DMS 273 (cell line): ENCODE measurements at regions not wholly inside any gene's neighbourhood (a gene's known extent, or its start where the extent isn't known, plus 50 kb on each side); places are given as distances from the start of the nearest gene placed in this dataset.

Source experiments
- DNase-seq: peaks from one replicate; lab custom pipeline; 2025; ENCODE audit not compliant: unreplicated experiment; lab: John Stamatoyannopoulos, UW

DNA sequence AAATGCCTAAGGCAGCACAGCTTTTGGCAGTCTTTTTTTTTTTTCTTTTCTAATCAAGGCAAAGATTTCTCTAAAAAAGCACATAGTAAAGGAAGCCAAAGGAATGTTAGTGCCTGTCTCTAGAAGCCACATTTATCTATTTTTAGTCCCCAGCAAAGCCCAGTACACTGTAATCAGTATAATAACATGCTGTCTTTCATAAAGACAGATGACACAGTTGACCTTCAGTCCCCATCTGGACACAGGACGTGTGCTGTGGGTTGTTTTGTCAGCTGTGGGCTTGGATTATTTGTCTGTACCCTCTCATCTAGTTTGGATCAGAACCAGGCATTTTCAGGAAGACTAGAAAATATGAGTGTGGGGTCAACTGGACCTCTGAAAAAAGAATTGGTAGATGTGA is 110.4 kb upstream of the CTNNB1 start:
- DNase-seq: no peak

DNA sequence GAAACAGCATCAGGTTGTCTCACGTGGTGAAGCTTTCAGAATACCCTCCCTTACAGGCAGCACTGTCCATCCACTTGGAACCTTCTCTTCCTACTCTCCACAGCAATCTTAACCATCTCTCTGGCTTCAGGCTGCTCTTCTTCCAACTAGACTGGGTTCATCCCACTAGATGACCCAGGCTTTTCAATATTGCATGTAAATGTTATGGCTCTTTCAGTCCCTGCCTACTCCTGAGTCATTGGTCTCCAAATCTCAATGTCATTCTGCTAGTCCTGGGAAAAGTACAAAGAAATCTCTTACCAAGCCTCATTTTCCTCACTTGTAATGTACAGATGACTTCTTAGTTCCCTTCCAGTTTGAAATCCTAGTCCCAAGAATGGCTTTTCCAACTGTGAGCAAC is 109.7 kb upstream of the CTNNB1 start:
- no peak for DNase-seq

DNA sequence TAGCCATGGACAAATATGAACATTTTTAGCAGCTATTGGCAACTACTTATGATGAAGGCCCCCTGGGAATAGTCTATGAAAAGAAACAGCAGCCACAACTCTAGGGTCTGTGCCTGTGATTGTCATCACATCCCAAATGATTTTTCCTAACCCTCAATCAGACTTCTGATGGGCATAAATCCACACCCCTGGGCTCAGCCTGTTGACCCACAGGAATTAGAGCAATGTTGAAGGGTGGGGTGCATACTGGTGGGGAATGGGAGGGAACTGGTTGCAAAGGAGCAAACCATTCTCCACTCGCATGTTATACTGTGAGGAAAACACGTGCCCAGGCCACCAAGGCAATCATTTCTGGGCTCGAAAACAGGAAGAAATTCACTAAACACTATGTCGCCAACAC is 106.5 kb upstream of the CTNNB1 start:
- no peak for DNase-seq

DNA sequence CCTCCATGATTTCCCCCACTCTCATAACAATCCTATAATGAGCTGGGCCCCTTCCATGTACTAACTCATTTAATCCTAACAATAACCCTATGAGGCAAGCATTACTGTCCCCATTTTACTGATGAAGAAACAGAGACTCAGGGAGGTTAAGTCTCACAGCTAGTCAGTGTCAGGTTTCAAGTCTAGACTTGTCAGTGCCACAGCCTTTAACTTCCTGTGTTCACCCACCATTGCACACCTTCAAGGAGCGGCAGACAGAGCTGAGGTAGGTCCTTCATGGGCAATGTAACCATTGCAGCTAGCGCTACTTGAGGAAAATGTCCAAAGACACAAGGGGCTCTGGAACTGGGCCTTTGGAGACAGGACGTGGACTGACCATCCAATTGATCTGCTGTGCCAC is 105.8 kb upstream of the CTNNB1 start:
- no peak for DNase-seq

DNA sequence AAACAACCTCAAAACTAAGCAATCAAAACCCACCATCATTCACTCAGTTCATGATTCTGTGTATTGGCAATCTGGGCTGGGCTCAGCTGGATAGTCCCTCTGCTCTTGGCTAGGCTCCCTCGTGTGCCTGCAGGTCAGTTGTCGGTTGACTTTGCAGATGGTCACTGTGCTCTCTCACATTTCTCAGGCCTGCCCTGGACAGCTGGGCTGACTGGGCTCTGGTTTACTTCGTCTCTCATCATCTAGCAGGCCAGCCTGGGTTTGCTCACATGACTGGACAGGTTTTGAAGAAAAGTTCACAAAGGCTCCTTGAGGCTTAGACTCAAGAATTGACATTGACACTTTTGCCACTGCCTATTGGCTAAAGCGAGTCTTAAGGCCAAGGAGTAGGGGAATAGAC is 105.0 kb upstream of the CTNNB1 start:
- DNase-seq: no peak

DNA sequence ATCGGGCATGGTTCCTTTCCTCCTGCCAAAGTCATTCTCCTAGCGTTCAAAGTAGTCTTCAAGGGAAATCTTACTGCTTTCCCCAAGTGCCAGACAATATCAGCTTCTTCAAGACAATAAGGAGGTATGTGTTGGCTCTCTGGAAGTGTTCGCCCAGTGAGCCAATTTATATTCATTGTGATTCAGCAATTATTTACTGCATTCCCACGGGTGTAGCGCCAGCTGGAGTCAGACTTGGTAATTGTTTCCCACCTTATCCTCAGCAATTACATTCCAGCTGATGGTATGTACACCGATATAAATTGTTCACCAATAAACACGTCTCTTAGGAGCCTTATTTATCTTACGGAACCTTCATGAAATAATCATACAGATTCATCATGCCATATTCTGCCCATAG is 103.6 kb upstream of the CTNNB1 start:
- peak; percentile 17 for DNase-seq

DNA sequence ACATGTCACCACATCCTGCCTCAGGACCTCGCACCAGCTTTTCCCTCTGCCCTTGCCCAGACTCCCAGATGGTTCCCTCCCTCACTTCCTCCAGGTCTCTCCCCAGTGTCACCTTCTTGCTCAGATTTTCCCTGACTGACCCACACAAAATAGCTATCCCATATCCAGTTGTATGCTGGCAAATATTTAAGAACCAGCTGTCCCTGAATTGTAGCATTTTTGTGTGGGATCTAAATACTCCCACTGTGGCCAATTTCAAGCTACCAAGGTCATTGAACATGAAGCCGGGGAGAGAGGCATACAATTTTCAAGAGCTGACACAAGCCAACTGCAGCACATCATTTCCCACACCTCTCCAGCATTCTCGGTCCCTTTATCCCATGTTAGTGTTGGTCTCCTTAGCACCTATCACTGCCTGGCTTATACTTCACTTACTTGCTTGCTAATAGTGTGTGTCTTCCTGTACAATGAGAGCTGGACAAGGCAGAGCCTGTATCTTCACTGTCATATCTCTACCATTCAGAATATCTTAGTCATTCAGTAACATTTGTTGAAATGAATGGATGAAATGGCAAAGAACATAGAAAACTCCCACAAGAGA is 101.3 kb upstream of the CTNNB1 start:
- no peak for DNase-seq

DNA sequence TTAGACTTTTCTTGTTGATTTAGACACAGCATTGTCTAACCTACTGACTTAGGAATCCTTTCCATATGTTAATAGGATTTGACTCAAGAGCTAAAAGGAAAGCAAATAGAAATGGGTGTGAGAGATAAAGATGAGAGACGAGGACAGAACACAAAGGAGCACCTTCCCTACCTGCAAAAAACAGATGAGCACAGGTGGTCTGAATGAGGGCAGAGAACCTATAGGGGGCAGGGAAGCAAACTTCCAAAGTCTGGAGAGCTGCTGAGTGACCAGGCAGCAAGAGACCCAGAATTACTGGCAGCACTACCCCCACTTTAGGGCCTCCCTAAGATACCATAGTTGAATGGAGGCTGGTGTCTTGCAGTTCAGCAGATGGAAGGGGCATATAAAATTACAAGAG is 98.1 kb upstream of the CTNNB1 start:
- DNase-seq: no peak

DNA sequence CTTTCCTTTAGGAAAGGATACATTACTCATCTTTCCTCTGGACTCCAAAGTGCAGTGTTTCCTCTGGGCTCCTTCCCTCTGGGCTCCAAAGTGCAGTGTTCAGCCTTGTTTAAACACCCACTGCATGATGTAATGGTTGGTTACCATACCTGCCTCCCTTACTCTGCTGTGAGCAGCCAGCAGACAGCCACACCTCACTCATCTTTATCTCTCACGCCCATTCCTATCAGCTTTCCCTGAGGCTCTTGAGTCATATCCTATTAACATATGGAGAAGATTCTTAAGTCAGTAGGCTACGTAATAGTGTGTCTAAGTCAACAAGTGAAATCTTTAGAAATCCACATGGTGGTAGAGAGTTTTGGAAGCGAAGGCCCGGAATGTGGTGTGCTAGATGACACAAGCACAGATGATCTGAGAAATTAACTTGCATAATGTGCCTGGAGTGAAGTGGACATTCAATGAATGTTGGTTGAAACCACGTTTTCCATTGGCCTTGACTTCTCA is 97.2 kb upstream of the CTNNB1 start:
- DNase-seq: no peak

DNA sequence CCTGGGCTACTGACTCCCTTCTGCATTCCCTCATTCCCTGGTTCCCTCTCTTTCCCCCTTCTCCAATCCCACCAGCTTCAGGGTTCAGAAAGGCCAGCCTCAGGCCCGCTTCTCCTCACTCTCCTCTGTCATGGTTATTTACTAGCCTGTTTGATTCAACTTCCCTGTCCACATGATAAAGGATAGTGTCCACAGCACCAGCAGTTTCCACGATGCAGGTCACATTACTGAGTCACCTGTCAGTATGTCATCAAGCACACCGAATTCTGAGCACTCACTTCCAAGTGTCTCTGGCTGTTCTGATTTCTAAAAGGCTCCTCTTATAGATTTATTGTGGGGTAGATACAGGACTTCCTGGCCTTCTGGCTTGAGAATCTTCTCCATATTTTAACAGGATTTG is 96.6 kb upstream of the CTNNB1 start:
- DNase-seq: no peak

DNA sequence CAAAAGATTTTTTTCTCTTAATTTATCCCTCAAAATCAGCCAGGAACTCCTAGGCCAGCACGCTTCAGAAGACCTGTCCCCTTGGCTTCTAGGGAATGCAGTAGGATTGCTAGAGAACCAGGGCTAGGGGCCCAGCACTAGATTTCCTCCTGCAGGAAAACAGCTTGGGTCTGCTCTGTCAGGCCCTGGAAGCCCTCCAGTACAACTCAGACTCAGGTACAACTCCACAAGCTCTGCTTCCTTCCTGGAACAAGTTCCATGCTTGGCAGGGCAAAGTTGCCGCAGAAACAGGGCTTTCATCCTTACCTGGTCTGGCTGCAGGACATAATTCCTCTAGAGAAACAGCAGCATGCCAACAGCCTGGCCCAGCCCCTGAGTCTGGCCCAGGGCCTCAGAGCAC is 96.1 kb upstream of the CTNNB1 start:
- DNase-seq: no peak

DNA sequence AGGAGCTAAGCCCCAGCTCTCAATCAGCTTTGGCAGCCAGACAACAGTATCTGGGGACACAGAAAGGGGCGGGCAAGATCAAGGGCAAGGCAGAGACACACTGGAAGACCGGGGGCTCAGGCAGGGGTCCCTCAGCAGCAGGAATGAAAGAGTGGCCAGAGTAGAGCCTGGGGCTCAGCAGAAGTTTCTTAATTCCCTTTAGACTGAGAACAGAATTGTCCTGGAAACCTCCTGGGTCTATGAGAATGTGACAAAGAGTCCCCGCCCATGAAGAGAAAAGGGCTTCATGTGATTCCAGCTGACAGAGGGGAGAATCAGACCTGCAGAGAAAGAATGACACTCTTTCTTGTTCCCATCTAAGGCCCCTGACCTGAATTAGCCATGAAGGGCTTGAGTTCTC is 95.2 kb upstream of the CTNNB1 start:
- no peak for DNase-seq

DNA sequence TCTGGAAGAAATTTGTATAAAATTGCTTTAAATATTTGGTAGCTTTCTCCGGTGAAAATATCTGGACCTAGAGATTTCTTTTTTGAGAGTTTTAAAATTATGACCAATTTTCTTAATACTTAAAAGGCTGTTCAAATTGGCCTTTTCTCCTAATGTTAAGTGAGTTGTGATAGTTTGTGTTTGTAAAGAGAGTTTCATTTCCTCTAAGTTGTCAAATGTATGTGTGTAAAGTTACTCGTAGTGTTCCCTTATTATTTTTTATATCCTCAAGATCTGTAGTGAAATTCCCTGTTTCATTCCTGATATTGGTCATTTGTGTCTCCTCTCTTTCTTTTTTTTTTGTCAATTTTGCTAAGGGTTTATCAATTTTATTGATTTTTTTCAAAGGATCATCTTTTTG is 92.6 kb upstream of the CTNNB1 start:
- DNase-seq: no peak

DNA sequence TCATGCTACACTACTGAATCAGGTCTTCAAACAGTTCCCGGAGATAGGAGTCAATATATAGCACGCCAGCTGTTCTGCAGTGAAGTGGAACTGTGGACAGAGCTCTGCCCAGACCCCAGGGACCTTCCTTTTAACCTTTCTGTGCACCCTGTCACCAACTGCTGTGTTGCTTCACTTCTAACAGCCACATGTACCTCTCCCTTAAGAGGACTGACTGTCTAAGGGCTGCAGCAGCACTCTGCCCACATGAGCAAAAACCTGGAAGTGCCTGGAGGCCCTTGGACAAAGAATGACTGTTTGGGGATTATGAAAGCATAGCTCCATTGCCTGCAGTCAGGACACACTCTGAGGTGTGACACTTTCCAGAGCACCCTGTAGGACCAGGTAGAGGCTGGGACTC is 88.3 kb upstream of the CTNNB1 start:
- DNase-seq: no peak

DNA sequence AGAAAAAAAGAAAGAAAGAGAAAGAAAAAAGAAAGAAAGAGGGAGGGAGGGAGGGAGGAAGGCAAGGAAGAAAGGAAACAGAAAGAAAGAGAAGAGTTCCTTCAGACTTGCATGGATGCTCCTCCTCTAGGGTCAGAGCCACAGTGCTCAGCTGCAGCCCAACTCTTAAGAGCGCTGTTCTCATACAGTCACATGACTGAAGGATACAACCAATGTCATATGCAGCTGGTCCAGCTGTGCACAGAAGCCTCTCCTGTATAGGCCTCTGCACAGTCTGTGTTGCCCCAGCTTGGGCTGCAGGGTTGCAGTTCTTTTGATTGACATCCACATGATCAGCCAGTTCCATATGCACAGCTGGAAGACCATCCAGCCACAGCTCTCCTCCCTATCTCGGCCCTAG is 86.8 kb upstream of the CTNNB1 start:
- no peak for DNase-seq

DNA sequence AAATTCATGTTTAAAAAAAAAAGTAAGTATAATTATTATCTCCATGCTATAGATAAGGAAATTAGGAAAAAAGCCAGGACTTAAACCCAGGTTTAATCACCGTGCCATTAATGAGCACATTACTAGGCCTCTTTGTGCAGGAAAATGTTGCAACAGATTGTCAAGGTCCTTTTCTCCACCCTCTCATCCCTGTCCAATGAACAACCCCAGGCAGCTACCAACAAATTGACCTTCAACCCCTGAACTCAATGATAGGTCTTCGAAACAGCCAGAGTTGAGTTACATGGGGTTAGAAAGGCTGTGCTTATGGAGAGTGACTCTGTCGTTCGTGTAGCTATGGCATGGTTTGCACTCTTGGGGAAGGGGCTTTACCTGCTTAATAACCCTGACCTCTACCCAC is 84.2 kb upstream of the CTNNB1 start:
- no peak for DNase-seq

DNA sequence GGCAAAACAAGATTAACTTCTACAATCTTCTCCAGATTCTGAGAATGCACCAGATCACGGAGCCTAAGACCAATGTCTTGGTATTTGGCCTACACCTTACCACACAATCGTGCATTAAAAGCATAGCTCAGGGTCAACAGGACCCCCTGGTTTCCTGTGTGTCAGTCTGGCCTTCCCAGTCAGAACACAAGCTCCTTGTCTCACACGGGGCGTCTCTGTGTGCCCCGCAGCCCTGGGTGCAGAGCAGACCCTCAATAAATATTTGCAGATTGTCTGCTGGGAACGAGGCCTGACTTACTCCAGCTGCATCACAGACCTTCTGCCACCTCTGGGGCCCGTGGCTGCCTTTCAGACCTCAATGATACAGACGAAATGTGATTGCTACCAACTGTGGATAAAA is 82.5 kb upstream of the CTNNB1 start:
- DNase-seq: no peak

DNA sequence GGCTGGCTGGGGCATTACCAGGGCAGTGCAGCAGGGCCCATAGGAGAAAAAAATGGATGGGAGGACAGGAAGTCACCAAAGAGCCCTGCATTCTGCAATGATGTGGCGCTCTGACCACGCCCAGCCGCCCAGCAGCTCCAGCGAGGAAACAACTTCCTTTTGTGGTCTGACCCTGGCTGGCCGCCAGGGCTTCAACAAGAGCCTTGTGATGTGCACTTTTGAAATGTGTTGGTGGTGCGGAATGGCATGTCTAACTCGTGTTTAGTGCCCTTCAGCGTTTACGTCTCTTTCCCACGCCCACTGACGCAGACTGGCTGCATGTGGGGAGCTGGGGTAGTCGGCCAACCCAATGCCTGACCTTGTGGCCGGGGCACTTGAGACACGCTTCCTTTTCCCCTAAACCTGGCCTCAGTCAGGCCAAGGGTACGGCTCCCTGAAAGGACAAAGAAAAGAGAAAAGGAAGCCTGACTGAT is 81.9 kb upstream of the CTNNB1 start:
- peak; percentile 17 for DNase-seq

DNA sequence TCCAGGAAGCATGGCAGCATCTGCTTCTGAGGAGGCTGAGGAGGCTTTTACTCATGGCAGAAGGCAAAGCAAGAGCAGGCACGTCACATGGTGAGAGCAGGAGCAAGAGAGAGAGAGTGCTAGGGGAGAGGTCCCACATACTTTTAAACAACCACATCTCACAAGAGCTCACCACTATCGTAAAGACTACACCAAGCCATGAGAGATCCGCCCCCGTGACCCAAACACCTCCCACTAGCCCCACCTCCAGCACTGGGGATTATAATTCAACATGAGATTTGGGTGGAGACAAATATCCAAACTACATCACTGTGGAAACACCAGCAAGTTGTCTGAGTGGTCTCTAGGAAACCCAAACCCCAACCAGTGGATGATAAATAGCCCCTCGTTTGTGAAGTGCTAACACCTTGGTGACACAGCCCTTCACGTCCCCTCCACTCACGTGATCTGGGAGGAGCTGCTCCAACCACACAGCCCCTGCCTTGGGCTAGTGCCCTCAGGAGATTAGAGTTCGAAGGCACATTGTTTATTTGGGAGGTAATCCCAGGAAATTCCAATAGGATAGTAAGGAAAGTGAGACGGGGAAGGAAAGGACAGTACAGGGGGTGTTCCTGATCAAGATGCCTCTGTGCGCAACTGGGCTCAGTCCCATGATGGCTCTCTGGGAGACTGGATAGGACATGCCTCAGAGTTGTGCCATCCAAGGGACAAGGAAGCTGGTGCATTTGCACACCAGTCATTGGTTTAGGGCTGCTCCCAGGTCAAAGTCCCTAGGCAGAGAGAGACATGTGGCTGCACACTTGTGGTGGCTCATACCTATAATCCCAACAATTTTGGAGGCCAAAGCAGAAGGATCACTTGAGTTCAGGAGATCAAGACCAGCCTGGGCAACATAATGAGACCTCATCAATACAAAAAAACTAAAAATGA is 80.6 kb upstream of the CTNNB1 start:
- no peak for DNase-seq

DNA sequence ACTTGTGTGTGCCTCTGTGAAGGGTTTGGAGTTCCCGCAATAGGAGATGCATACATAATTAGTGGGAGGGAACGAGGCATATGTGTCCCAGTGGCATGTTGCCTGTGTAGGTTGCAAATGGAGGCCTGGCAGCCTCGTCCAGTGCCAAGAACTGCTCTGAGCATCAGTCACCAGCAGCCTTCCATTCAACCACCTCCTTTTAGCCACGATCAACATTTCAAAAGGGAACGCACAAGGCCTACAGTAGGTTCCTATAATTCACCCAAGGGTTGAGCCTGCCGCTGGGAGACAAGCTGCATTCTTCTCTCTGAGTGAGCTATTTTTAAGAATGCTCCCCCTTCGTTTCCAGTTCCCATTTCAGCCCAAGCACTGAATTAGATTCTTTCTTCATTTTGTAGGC is 78.8 kb upstream of the CTNNB1 start:
- peak; percentile 65 for DNase-seq

DNA sequence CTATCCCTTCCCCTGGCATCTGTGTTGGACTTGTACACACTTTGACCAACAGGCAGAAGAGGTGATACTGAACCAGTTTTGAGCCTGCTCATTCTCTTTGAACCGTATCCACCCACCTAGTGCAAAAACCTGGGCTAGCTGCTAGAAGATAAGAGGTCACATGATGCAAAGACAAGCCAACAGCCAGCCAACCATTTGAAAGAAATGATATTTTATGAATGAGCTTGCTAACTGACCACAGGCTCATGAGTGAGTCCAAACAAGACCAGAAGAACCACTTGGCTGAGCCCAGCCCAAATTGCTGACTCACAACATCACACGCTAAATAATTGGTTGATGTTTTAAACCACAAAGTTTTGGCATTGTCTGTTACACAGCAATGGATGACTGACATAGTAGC is 74.0 kb upstream of the CTNNB1 start:
- no peak for DNase-seq

DNA sequence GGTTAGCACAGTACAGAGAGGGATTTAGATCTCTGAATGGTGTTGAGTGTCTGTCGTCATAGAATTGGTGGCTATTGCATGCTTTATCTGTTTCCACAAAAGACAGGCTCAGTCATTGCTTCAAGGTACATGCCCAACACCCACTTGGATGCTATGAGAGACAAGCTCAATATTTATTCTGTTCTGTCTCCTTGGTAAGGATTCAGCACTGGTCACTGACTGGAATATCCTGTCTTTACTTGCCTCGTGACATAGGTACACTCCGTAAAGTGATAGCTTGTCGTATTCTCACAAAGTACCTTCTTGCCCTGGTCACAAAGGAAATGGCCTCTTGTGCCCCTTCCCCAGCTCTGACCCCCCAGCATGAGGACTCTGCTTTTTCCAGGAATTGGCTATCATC is 72.8 kb upstream of the CTNNB1 start:
- no peak for DNase-seq
